Heart right ventricle (tissue), 16 donors: ENCODE measurements at regions not wholly inside any gene's neighbourhood (a gene's known extent, or its start where the extent isn't known, plus 50 kb on each side); places are given as distances from the start of the nearest gene placed in this dataset.

ENCODE experiments used
- ATAC-seq, 8 donors: fragments of 200-7000 bp; cut with Tn5 transposase; one replicate each; pipeline ENCODE4 v1.9.1; 2020; ENCODE audit warnings: mild to moderate bottlenecking in 8 of 8, moderate library complexity in 8 of 8, moderate number of reproducible peaks in 1 of 8
- DNase-seq, 2 donors: peaks; one replicate each; pipeline ENCODE4 v3.0.0-alpha.2; 2020
- H3K27ac ChIP-seq, 10 donors: fragments of 200-600 bp; sonication (generic) in 2 of 10; one replicate each; pipeline versions ENCODE4 v1.5.0 to v1.8.0; 2020 to 2022; ENCODE audit warnings: mild to moderate bottlenecking in 3 of 10
- H3K27me3 ChIP-seq, 7 donors: fragments of 200-600 bp; one replicate each; pipeline ENCODE4 v1.8.0; 2021 to 2022; ENCODE audit warnings: mild to moderate bottlenecking in 2 of 7
- H3K36me3 ChIP-seq, 9 donors: fragments of 200-600 bp; sonication (generic) in 1 of 9; one replicate each; pipeline versions ENCODE4 v1.5.0 to v1.8.0; 2020 to 2022; ENCODE audit warnings: mild to moderate bottlenecking in 2 of 9
- H3K4me1 ChIP-seq, 9 donors: fragments of 200-600 bp; sonication (generic) in 1 of 9; one replicate each; pipeline versions ENCODE4 v1.5.0 to v1.8.0; 2020 to 2022; ENCODE audit warnings: mild to moderate bottlenecking in 4 of 9
- H3K4me3 ChIP-seq, 10 donors: fragments of 200-600 bp; sonication (generic) in 2 of 10; one replicate each; pipeline versions ENCODE4 v1.5.0 to v1.8.0; 2020 to 2022; ENCODE audit warnings: mild to moderate bottlenecking in 7 of 10, moderate library complexity in 2 of 10
- H3K9me3 ChIP-seq, 11 donors: fragments of 200-600 bp in 10 of 11; sonication (generic) in 2 of 11; one replicate each; pipeline versions ENCODE4 v1.5.0 to v1.8.0; 2013 to 2022; ENCODE audit warnings: mild to moderate bottlenecking in 2 of 11, control low read depth in 1 of 11, moderate library complexity in 1 of 11
- WGBS, 2 donors: extraction: QIAGEN DNeasy Blood & Tissue Kit; methylation state at CpG; one replicate each; pipeline ENCODE4 v1.1.7; 2013; ENCODE audit warnings: inconsistent platforms in 1 of 2; 5-methylcytosine and 5-hydroxymethylcytosine counted together
- intact Hi-C, 10 donors: fragments of 100-400 bp; cut with DNase I; formaldehyde crosslinking; loops; one replicate each; pipeline versions ENCODE4 v1.11.1 to v1.14.2; 2022
- TF ChIP-seq, protein P1 (sequence below), 9 donors: fragments of 200-600 bp; sonication (generic) in 2 of 9; IDR thresholded peaks; one replicate each; pipeline versions ENCODE4 v1.5.0 to v1.8.0; 2021 to 2022; ENCODE audit warnings: antibody characterized with exemption in 9 of 9, mild to moderate bottlenecking in 5 of 9, moderate library complexity in 1 of 9
- donor health status: Arrhythmogenic right ventricular cardiomyopathy.
- donor health status: ischemic (EF 13 %, LVEDD 7.1; RV severe dilation, severe dysfunction).
- donor health status: healthy with polysubstance abuse.
- donor health status: DM: no; HTN: yes; CAD: no.
- donor health status: DM: no; HTN: no; CAD: no.
- donor health status: ischemic (EF 25% LVEDD 6.9; RV normal size, moderate dysfunction).
- donor health status: ischemic (EF 25% LVEDD 5.7; RV mildly dilated, moderate dysfunction).
- donor health status: healthy.
- donor health status: DM: yes; HTN: yes; CAD: no.
- donor health status: Ischemic cardiomyopathy.
- donor health status: ischemic (EF 35%, LVEDD 5.7; RV mildly dilated, moderate dysfunction).
- donor health status: nonischemic (EF 11% LVEDD 7.7; RV severe dilation, severe dysfunction).
- donor health status: DM: yes; HTN: yes; CAD: no.
- donor health status: PGD.
- donor health status: ischemic (EF 29% LVEDD 5.4; RV normal size, mild dysfunction).
- donor health status: nonischemic (EF 23%, LVEDD 6.1; RV moderate dilation, normal function).

- Histone ChIP-seq H3K36me3 (no peaks in the 10 kb centered on the region), H3K4me3 (no peak overlapping the region), H3K27me3 (no peaks in the 10 kb centered on the region), H3K27ac (no peak overlapping the region), H3K9me3 (no peaks in the 10 kb centered on the region), H3K4me1 (peaks cover 0 to 5% (median 0%) of the 10 kb centered on the region in 9 donors)
- WGBS, 2 donors, result 82 to 91% methylated on average over 1 of the region's 1 CpG
- intact Hi-C loops, result no loop called here
- ATAC-seq, result no peak
- TF ChIP-seq, protein P1, sequence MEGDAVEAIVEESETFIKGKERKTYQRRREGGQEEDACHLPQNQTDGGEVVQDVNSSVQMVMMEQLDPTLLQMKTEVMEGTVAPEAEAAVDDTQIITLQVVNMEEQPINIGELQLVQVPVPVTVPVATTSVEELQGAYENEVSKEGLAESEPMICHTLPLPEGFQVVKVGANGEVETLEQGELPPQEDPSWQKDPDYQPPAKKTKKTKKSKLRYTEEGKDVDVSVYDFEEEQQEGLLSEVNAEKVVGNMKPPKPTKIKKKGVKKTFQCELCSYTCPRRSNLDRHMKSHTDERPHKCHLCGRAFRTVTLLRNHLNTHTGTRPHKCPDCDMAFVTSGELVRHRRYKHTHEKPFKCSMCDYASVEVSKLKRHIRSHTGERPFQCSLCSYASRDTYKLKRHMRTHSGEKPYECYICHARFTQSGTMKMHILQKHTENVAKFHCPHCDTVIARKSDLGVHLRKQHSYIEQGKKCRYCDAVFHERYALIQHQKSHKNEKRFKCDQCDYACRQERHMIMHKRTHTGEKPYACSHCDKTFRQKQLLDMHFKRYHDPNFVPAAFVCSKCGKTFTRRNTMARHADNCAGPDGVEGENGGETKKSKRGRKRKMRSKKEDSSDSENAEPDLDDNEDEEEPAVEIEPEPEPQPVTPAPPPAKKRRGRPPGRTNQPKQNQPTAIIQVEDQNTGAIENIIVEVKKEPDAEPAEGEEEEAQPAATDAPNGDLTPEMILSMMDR (IDR thresholded peaks at IDR 0.05), result no peak
- DNase-seq, result no peak
Observed at GRCh38 chr7:115070311-115070710, 148.4 kb downstream of the MDFIC start.
